K562 (cell line): ENCODE measurements at regions not wholly inside any gene's neighbourhood (a gene's known extent, or its start where the extent isn't known, plus 50 kb on each side); places are given as distances from the start of the nearest gene placed in this dataset.

Experiments
- ATAC-seq: fragments of 200-7000 bp; cut with Tn5 transposase; 3 replicates; pipeline ENCODE4 v1.9.1; 2020; ENCODE audit warnings: moderate library complexity
- BruUV-seq: library from RNA; stranded (reverse); fragments of 400-500 nt; replicated peaks from 2 replicates; lab custom pipeline; 2021; lab: Mats Ljungman, UMichigan
- CTCF ChIA-PET: fragments of 300-600 bp; formaldehyde crosslinking; extraction: SDS; loops from one replicate; lab custom pipeline; 2021; ENCODE audit warnings: low intra/inter-chr PET ratio; lab: Yijun Ruan, JAX
- POLR2A ChIA-PET: fragments of 300-600, 350-650 bp; sonication (Branson Sonifier 250); formaldehyde crosslinking; extraction: SDS; loops from one replicate; lab custom pipeline; 2021; ENCODE audit warnings: antibody characterized with exemption, inconsistent platforms; lab: Yijun Ruan, JAX
- DNase-seq, 4 experiments: peaks; one replicate each; pipeline versions ENCODE4 v3.0.0 to v3.0.0-alpha.2; 2011 to 2018; ENCODE audit warnings: low spot score in 3 of 4, mixed read lengths in 3 of 4; ENCODE audit errors: extremely low read depth in 1 of 4
- FAIRE-seq: peaks from 2 replicates; lab custom pipeline; 2011; peaks lifted over from hg19 to GRCh38; lab: Jason Lieb, UNC
- H2AFZ ChIP-seq: 2 replicates; pipeline ENCODE4 v1.6.0; 2011; ENCODE audit warnings: low read depth, low read length, control low read depth, inconsistent platforms
- H3K27ac ChIP-seq: fragments of 200-600 bp; 3 replicates; pipeline ENCODE4 v1.8.0; 2011; ENCODE audit warnings: low read depth, mild to moderate bottlenecking, control low read depth, inconsistent platforms, low read length, moderate library complexity, mixed read lengths; ENCODE audit errors: extremely low read depth
- H3K27me3 ChIP-seq, 2 experiments: fragments of 300-600 bp in 1 of 2; 2 replicates in 1 of 2; 3 replicates in 1 of 2; pipeline versions ENCODE4 v1.6.0 to v1.8.0; 2011; ENCODE audit warnings: inconsistent platforms in 2 of 2, low read length in 2 of 2, mild to moderate bottlenecking in 1 of 2, mixed read lengths in 1 of 2, moderate library complexity in 1 of 2; ENCODE audit not compliant: control insufficient read depth in 2 of 2, insufficient read depth in 2 of 2
- H3K36me3 ChIP-seq: fragments of 300-600 bp; 3 replicates; pipeline ENCODE4 v1.8.0; 2011; ENCODE audit warnings: mild to moderate bottlenecking, low read length, inconsistent platforms; ENCODE audit not compliant: control insufficient read depth, insufficient read depth
- H3K4me1 ChIP-seq, 2 experiments: fragments of 200-600 bp in 1 of 2; replicated peaks in 1 of 2; 2 replicates in 1 of 2; 3 replicates in 1 of 2; pipeline versions ENCODE4 v1.5.1 to v1.8.0; 2011; ENCODE audit warnings: inconsistent platforms in 2 of 2, low read length in 2 of 2, mild to moderate bottlenecking in 1 of 2, mixed read lengths in 1 of 2, moderate library complexity in 1 of 2; ENCODE audit not compliant: control insufficient read depth in 2 of 2, insufficient read depth in 2 of 2
- H3K4me2 ChIP-seq: 2 replicates; pipeline ENCODE4 v1.6.1; 2011; ENCODE audit warnings: low read length, control low read depth, inconsistent platforms, mixed read lengths; ENCODE audit not compliant: insufficient read depth
- H3K4me3 ChIP-seq: fragments of 200-600 bp; sonication (generic), shearing (Covaris generic); 2 replicates; pipeline ENCODE4 v1.5.1; 2016; ENCODE audit warnings: control low read depth, inconsistent platforms
- H3K79me2 ChIP-seq: fragments of 200-600 bp; 3 replicates; pipeline ENCODE4 v1.8.0; 2011; ENCODE audit warnings: low read length, inconsistent platforms; ENCODE audit not compliant: control insufficient read depth, insufficient read depth
- H3K9ac ChIP-seq, 2 experiments: 2 replicates each; pipeline versions ENCODE4 v1.6.0 to v1.6.1; 2011; ENCODE audit warnings: low read depth in 2 of 2, low read length in 2 of 2, control low read depth in 1 of 2, inconsistent platforms in 1 of 2, mild to moderate bottlenecking in 1 of 2, mixed read lengths in 1 of 2; ENCODE audit not compliant: insufficient read depth in 1 of 2
- H3K9me1 ChIP-seq: one replicate; pipeline ENCODE4 v1.6.0; 2011; ENCODE audit warnings: inconsistent platforms, mild to moderate bottlenecking, low read length, moderate library complexity; ENCODE audit not compliant: control insufficient read depth, insufficient read depth
- H3K9me3 ChIP-seq: replicated peaks from 2 replicates; pipeline ENCODE4 v1.5.1; 2011; ENCODE audit warnings: low read depth, low read length, inconsistent platforms; ENCODE audit not compliant: control insufficient read depth, insufficient read depth
- H4K20me1 ChIP-seq: replicated peaks from 2 replicates; pipeline ENCODE4 v1.6.1; 2011; ENCODE audit warnings: low read length, inconsistent platforms, mixed read lengths; ENCODE audit not compliant: control insufficient read depth, insufficient read depth
- ATF1 ChIP-seq, 2 experiments: fragments of 450-650 bp in 1 of 2; IDR thresholded peaks; 2 replicates each; pipeline ENCODE4 v1.6.1; 2016; ENCODE audit warnings: missing compliant biosample characterization in 1 of 2, missing genetic modification characterization in 1 of 2
- CCAR2 ChIP-seq: fragments of 200-400 bp; formaldehyde crosslinking; IDR thresholded peaks from 2 replicates; pipeline ENCODE4 v1.6.1; 2017; ENCODE audit warnings: mild to moderate bottlenecking, low read depth, low read length
- HDAC3 ChIP-seq: fragments of 450-650 bp; IDR thresholded peaks from 2 replicates; pipeline ENCODE4 v1.6.1; 2018; ENCODE audit warnings: borderline replicate concordance, mild to moderate bottlenecking, moderate library complexity; ENCODE audit not compliant: partially characterized antibody
- HLTF ChIP-seq: fragments of 450-650 bp; IDR thresholded peaks from 2 replicates; pipeline ENCODE4 v1.6.1; 2016
- KAT7 ChIP-seq: sonication (generic); formaldehyde crosslinking; IDR thresholded peaks from 2 replicates; pipeline ENCODE4 v1.8.0; 2022; ENCODE audit warnings: missing genetic modification reagents, mild to moderate bottlenecking, borderline replicate concordance
- MYC ChIP-seq, 2 experiments: fragments of 250-450 bp in 1 of 2; sonication (Bioruptor Pico) in 1 of 2; IDR thresholded peaks; 2 replicates each; pipeline versions ENCODE4 v1.5.1 to v1.6.1; 2012 to 2021; ENCODE audit warnings: low read depth in 2 of 2, borderline replicate concordance in 1 of 2, improper control_type of control experiment in 1 of 2, low read length in 1 of 2, mild to moderate bottlenecking in 1 of 2, moderate library complexity in 1 of 2
- NRF1 ChIP-seq, 2 experiments: fragments of 450-650 bp; IDR thresholded peaks in 1 of 2; conservative IDR thresholded peaks in 1 of 2; 2 replicates each; pipeline ENCODE4 v1.6.1; 2014; ENCODE audit warnings: mild to moderate bottlenecking in 2 of 2
- TBP ChIP-seq: optimal IDR thresholded peaks from 2 replicates; pipeline ENCODE3; 2011; ENCODE audit warnings: low read depth, low read length, improper control_type of control experiment
- TCF3 ChIP-seq: sonication (generic); formaldehyde crosslinking; IDR thresholded peaks from 2 replicates; pipeline ENCODE4 v1.4.0; 2020; ENCODE audit warnings: mild to moderate bottlenecking, missing genetic modification reagents
- THAP7 ChIP-seq: fragments of 250-450 bp; sonication (Bioruptor Pico); IDR thresholded peaks from 2 replicates; pipeline ENCODE4 v1.5.0; 2021
- ZNF143 ChIP-seq: sonication (generic); formaldehyde crosslinking; IDR thresholded peaks from 2 replicates; pipeline ENCODE4 v1.9.0; 2022; ENCODE audit warnings: mild to moderate bottlenecking, missing genetic modification reagents
- ZNF175 ChIP-seq: fragments of 200-800 bp; sonication (Bioruptor generic); IDR thresholded peaks from 2 replicates; pipeline ENCODE4 v1.6.1; 2016; ENCODE audit warnings: low read depth, mild to moderate bottlenecking, missing genetic modification characterization, missing compliant biosample characterization
- ZNF551 ChIP-seq: fragments of 250-450 bp; sonication (Bioruptor Pico); IDR thresholded peaks from 2 replicates; pipeline ENCODE4 v1.5.0; 2021; ENCODE audit warnings: mild to moderate bottlenecking, moderate library complexity
- ZNF75A ChIP-seq: fragments of 450-650 bp; formaldehyde crosslinking; IDR thresholded peaks from 2 replicates; pipeline ENCODE4 v1.4.0; 2020; ENCODE audit warnings: mild to moderate bottlenecking
- WGBS: fragments of 100-300 bp; shearing (Covaris generic); methylation state at CpG from one replicate; pipeline ENCODE4 v1.1.6; 2016; ENCODE audit warnings: low coverage, mixed read lengths; ENCODE audit not compliant: insufficient coverage; ENCODE audit errors: missing lambda C conversion rate; 5-methylcytosine and 5-hydroxymethylcytosine counted together
- in situ Hi-C: fragments of 300-500 bp; cut with MboI; formaldehyde crosslinking; loops from 4 replicates; pipeline ENCODE4 v1.15.0; 2018; ENCODE audit warnings: inconsistent platforms, mixed read lengths
- intact Hi-C: fragments of 100-400 bp; cut with micrococcal nuclease; formaldehyde crosslinking; loops from 2 replicates; pipeline ENCODE4 v1.14.2; 2022
- TF ChIP-seq, protein P1 (sequence below): fragments of 450-650 bp; formaldehyde crosslinking; IDR thresholded peaks from 2 replicates; pipeline ENCODE4 v1.4.0; 2020; ENCODE audit warnings: mild to moderate bottlenecking
- TF ChIP-seq, protein P2 (sequence below): sonication (generic); formaldehyde crosslinking; IDR thresholded peaks from 2 replicates; pipeline ENCODE4 v1.4.0; 2020; ENCODE audit warnings: mild to moderate bottlenecking, missing genetic modification reagents

DNA sequence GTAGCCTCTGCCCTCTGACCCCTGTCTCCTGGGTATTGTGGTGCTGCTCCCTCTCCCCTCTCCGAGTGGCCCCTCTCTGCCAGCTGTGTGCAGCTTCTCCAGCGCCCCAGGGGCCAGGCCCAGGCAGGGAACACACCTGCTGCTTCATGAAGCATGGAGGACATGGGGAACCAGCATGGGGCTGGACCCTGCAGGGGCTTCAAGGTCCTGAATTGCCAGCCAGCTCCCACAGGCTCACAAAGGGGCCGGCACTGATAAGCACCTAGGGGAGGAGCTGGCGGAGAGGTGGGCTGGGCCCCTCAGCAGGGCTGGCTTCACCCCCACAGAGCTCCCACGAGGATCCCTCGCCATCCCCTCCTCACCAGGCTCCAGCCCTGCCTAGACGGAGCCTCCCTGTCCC lies 77.4 kb upstream of the GPC1 start (continued):
- no peak for TF ChIP-seq HDAC3
- TF ChIP-seq ZNF551 = no peak
- TF ChIP-seq TCF3 = no peak
- TF ChIP-seq ZNF143 (CRISPR knock-in tag) = no peak
- TF ChIP-seq NRF1 (conservative IDR thresholded peaks at IDR 0.05 in 1 of 2, IDR thresholded peaks at IDR 0.05 in 1 of 2) = no peak
- TF ChIP-seq ZNF75A (CRISPR knock-in tag) = no peak
- TF ChIP-seq, protein P1, sequence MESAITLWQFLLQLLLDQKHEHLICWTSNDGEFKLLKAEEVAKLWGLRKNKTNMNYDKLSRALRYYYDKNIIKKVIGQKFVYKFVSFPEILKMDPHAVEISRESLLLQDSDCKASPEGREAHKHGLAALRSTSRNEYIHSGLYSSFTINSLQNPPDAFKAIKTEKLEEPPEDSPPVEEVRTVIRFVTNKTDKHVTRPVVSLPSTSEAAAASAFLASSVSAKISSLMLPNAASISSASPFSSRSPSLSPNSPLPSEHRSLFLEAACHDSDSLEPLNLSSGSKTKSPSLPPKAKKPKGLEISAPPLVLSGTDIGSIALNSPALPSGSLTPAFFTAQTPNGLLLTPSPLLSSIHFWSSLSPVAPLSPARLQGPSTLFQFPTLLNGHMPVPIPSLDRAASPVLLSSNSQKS (CRISPR knock-in tag) = no peak
- no peak for TF ChIP-seq ZNF175
- TF ChIP-seq, all 486 proteins: peak for 0

DNA sequence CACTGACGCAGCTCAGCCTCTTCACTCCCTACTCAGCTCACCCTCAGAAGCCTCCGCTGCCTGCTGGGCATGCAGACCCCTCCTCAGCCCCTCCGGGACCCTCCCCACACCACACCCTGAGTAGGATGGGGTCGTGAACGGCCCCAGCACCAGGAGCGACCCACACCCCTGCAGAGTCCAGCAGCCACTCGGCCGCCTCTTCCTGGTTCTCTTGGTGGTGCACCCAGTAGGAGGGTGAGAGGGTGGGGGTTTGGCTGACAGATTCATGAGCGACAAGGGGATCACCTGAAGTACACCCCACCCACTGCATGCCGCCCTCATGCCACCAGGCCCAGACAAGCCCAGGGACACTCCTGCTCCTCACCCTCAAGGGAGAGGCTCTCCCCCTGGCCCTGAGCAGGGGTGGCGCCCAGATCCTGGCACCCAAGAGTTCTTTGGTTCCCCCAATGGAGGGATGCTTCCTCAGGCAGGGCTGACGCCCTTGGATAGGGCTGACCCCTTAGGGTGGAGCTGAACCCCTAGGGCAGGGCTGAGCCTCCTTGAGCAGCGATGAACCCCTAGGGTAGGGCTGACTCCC lies 76.6 kb upstream of the GPC1 start:
- ChIA-PET POLR2A (no interaction called here), CTCF (no interaction called here)
- Histone ChIP-seq H3K9me1 (no peaks in the 10 kb centered on the region), H3K9me3 (no peaks in the 10 kb centered on the region), H3K79me2 (no peaks in the 10 kb centered on the region), H3K4me3 (no peak overlapping the region), H3K27me3 (peaks cover 0 to 50% of the 10 kb centered on the region in 2 experiments; a peak in 3 of 5 replicates), H3K36me3 (no peaks in the 10 kb centered on the region), H3K9ac (no peak overlapping the region), H3K4me1 (0 out of 5 replicates have a peak, but pooled peaks cover 0 to 3% of the 10 kb centered on the region in 2 experiments), H2AFZ (no peak overlapping the region), H3K4me2 (no peak overlapping the region), H3K27ac (no peak overlapping the region), H4K20me1 (no peaks in the 10 kb centered on the region)
- whole genome bisulfite sequencing = 0% methylated on average over 9 of the region's 13 CpGs
- in situ Hi-C loops (no loop called here), intact Hi-C loops (no loop called here)
- DNase-seq (no peak), FAIRE-seq (no peak), ATAC-seq (no peak)
- no TSS peak for BruUV-seq
- TF ChIP-seq HLTF (no peak), KAT7 (CRISPR knock-in tag) (no peak), THAP7 (no peak), TCF3 (no peak), TBP (no peak), MYC (IDR thresholded peaks at IDR 0.05; ENCODE audit: low read depth, low read length) (no peak), MYC (CRISPR knock-in tag; IDR thresholded peaks at IDR 0.05; ENCODE audit: borderline replicate concordance, low read depth) (no peak), CCAR2 (no peak), ATF1 (CRISPR knock-in tag; IDR thresholded peaks at IDR 0.05) (no peak), ATF1 (tag; IDR thresholded peaks at IDR 0.05) (no peak)
- TF ChIP-seq, protein P2, sequence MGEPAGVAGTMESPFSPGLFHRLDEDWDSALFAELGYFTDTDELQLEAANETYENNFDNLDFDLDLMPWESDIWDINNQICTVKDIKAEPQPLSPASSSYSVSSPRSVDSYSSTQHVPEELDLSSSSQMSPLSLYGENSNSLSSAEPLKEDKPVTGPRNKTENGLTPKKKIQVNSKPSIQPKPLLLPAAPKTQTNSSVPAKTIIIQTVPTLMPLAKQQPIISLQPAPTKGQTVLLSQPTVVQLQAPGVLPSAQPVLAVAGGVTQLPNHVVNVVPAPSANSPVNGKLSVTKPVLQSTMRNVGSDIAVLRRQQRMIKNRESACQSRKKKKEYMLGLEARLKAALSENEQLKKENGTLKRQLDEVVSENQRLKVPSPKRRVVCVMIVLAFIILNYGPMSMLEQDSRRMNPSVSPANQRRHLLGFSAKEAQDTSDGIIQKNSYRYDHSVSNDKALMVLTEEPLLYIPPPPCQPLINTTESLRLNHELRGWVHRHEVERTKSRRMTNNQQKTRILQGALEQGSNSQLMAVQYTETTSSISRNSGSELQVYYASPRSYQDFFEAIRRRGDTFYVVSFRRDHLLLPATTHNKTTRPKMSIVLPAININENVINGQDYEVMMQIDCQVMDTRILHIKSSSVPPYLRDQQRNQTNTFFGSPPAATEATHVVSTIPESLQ (CRISPR knock-in tag) = no peak
